Hepatocyte (in vitro differentiated cells): ENCODE measurements at regions not wholly inside any gene's neighbourhood (a gene's known extent, or its start where the extent isn't known, plus 50 kb on each side); places are given as distances from the start of the nearest gene placed in this dataset.

ENCODE experiments used
- DNase-seq: peaks from one replicate; pipeline ENCODE4 v3.0.0-alpha.2; 2016; ENCODE audit warnings: low spot score
- H2AFZ ChIP-seq: fragments of 200-600 bp; sonication (generic); 2 replicates; pipeline ENCODE4 v1.6.0; 2016; ENCODE audit warnings: antibody characterized with exemption, mild to moderate bottlenecking
- H3K27ac ChIP-seq: fragments of 200-600 bp; sonication (generic); 2 replicates; pipeline ENCODE4 v1.5.1; 2016; ENCODE audit warnings: mild to moderate bottlenecking
- H3K27me3 ChIP-seq: fragments of 200-600 bp; sonication (generic); 2 replicates; pipeline ENCODE4 v1.6.1; 2016
- H3K36me3 ChIP-seq: fragments of 200-600 bp; sonication (generic); replicated peaks from 2 replicates; pipeline ENCODE4 v1.5.1; 2016; ENCODE audit warnings: low read depth; ENCODE audit not compliant: insufficient read depth
- H3K4me1 ChIP-seq: fragments of 200-600 bp; sonication (generic); 2 replicates; pipeline ENCODE4 v1.5.1; 2016; ENCODE audit warnings: mild to moderate bottlenecking, moderate library complexity; ENCODE audit not compliant: insufficient read depth
- H3K4me2 ChIP-seq: fragments of 200-600 bp; sonication (generic); 2 replicates; pipeline ENCODE4 v1.6.0; 2016
- H3K4me3 ChIP-seq: fragments of 200-600 bp; sonication (generic); 2 replicates; pipeline ENCODE4 v1.5.1; 2016; ENCODE audit warnings: mild to moderate bottlenecking
- H3K79me2 ChIP-seq: fragments of 200-600 bp; sonication (generic); 2 replicates; pipeline ENCODE4 v1.6.0; 2017; ENCODE audit warnings: mild to moderate bottlenecking
- H3K9me2 ChIP-seq: fragments of 200-600 bp; sonication (generic); replicated peaks from 2 replicates; pipeline ENCODE4 v1.6.0; 2017; ENCODE audit warnings: mild to moderate bottlenecking; ENCODE audit not compliant: insufficient read depth
- H3K9me3 ChIP-seq: fragments of 200-600 bp; sonication (generic); 2 replicates; pipeline ENCODE4 v1.5.1; 2016; ENCODE audit warnings: low read depth, mild to moderate bottlenecking
- H4K20me1 ChIP-seq: fragments of 200-600 bp; sonication (generic); 2 replicates; pipeline ENCODE4 v1.6.0; 2016; ENCODE audit warnings: mild to moderate bottlenecking; ENCODE audit not compliant: insufficient read depth, poor library complexity, severe bottlenecking
- EZH2 ChIP-seq: fragments of 200-600 bp; sonication (generic); IDR thresholded peaks from 2 replicates; pipeline ENCODE4 v1.6.1; 2016; ENCODE audit warnings: antibody characterized with exemption, mild to moderate bottlenecking, borderline replicate concordance
- EZH2phosphoT487 ChIP-seq: fragments of 200-600 bp; sonication (generic); IDR thresholded peaks from one replicate; pipeline ENCODE4 v1.6.1; 2018; ENCODE audit warnings: antibody characterized with exemption, mild to moderate bottlenecking, low read depth, moderate library complexity; ENCODE audit not compliant: unreplicated experiment, severe bottlenecking
- WGBS: methylation state at CpG from one replicate; pipeline ENCODE4 v1.1.6; 2016; ENCODE audit warnings: low lambda C conversion rate; ENCODE audit errors: missing lambda C conversion rate; 5-methylcytosine and 5-hydroxymethylcytosine counted together
- TF ChIP-seq, protein P1 (sequence below): fragments of 200-600 bp; sonication (generic); IDR thresholded peaks from 2 replicates; pipeline ENCODE4 v1.5.1; 2016; ENCODE audit warnings: antibody characterized with exemption, mild to moderate bottlenecking; ENCODE audit not compliant: poor library complexity

- 73% methylated on average over 8 of the region's 8 CpGs for WGBS
- H3K4me2 ChIP-seq = no peak overlapping the region
- H3K27me3 ChIP-seq = peaks cover 20% of the 10 kb centered on the region
- no peaks in the 10 kb centered on the region for H3K36me3 ChIP-seq
- no peak for DNase-seq
- H3K9me2 ChIP-seq = no peaks in the 10 kb centered on the region
- H3K9me3 ChIP-seq = no peaks in the 10 kb centered on the region
- H2AFZ ChIP-seq = no peak overlapping the region
- no peak overlapping the region for H3K27ac ChIP-seq
- no peaks in the 10 kb centered on the region for H3K4me1 ChIP-seq
- H4K20me1 ChIP-seq = no peaks in the 10 kb centered on the region
- TF ChIP-seq, protein P1, sequence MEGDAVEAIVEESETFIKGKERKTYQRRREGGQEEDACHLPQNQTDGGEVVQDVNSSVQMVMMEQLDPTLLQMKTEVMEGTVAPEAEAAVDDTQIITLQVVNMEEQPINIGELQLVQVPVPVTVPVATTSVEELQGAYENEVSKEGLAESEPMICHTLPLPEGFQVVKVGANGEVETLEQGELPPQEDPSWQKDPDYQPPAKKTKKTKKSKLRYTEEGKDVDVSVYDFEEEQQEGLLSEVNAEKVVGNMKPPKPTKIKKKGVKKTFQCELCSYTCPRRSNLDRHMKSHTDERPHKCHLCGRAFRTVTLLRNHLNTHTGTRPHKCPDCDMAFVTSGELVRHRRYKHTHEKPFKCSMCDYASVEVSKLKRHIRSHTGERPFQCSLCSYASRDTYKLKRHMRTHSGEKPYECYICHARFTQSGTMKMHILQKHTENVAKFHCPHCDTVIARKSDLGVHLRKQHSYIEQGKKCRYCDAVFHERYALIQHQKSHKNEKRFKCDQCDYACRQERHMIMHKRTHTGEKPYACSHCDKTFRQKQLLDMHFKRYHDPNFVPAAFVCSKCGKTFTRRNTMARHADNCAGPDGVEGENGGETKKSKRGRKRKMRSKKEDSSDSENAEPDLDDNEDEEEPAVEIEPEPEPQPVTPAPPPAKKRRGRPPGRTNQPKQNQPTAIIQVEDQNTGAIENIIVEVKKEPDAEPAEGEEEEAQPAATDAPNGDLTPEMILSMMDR = no peak
- TF ChIP-seq EZH2phosphoT487 (no peak), EZH2 (no peak)
- H3K79me2 ChIP-seq = no peaks in the 10 kb centered on the region
- no peak overlapping the region for H3K4me3 ChIP-seq
Observed at GRCh38 chr20:60240986-60241385, 282.8 kb downstream of the CDH26 start.

DNA sequence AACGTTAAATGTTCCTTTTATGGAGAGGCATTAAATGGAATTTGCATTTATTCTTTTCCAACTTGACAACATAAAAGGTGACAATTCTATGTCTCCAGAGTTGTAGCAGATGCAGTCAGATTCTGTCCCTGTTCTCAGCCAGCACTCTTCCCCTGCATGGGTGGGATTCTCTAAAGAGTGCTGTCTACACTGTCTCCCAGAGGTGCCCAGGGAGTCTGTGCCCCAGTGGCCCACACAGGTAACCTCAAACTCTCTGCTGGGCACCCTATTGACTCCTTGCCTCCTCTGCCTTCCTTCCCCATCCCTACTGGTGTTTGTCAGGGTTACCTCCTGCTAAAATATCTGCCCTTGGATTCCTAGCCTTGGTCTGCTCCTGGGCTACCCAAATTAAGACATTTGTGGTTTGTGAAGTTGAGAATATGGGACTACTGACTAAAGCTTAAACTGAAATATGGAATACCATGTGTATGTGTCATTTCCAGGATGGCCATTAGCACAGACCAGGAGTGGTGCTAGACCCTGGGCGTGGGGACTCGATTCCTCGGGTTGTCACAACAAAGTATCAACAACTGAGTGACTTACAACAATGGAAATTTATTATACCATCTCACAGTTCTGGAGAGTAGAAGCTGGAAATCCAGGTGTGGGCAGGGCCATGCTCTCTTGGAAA is 284.7 kb downstream of the CDH26 start:
- 89% methylated on average over 4 of the region's 4 CpGs for WGBS
- H3K9me3 ChIP-seq = no peaks in the 10 kb centered on the region
- no peak for DNase-seq
- H3K4me2 ChIP-seq = no peak overlapping the region
- no peak overlapping the region for H3K4me3 ChIP-seq
- TF ChIP-seq EZH2phosphoT487 = no peak
- TF ChIP-seq EZH2 = no peak
- TF ChIP-seq, protein P1 = no peak
- H3K27ac ChIP-seq = no peak overlapping the region
- no peaks in the 10 kb centered on the region for H3K36me3 ChIP-seq
- peaks cover 20% of the 10 kb centered on the region for H3K27me3 ChIP-seq
- no peaks in the 10 kb centered on the region for H4K20me1 ChIP-seq
- H3K9me2 ChIP-seq = no peaks in the 10 kb centered on the region
- H2AFZ ChIP-seq = no peak overlapping the region
- no peaks in the 10 kb centered on the region for H3K79me2 ChIP-seq
- no peaks in the 10 kb centered on the region for H3K4me1 ChIP-seq

- H3K4me1 ChIP-seq = no peaks in the 10 kb centered on the region
- no peak overlapping the region for H3K27ac ChIP-seq
- H4K20me1 ChIP-seq = no peaks in the 10 kb centered on the region
- TF ChIP-seq EZH2 = no peak
- TF ChIP-seq, protein P1 = no peak
- TF ChIP-seq EZH2phosphoT487 = no peak
- peaks cover 20% of the 10 kb centered on the region for H3K27me3 ChIP-seq
- WGBS = 86% methylated on average over 10 of the region's 10 CpGs
- H3K4me3 ChIP-seq = no peak overlapping the region
- H3K36me3 ChIP-seq = no peaks in the 10 kb centered on the region
- H3K9me2 ChIP-seq = no peaks in the 10 kb centered on the region
- H2AFZ ChIP-seq = no peak overlapping the region
- DNase-seq = no peak
- H3K4me2 ChIP-seq = no peak overlapping the region
- no peaks in the 10 kb centered on the region for H3K9me3 ChIP-seq
- no peaks in the 10 kb centered on the region for H3K79me2 ChIP-seq
Observed at GRCh38 chr20:60244373-60245146, 286.3 kb downstream of the CDH26 start.
